ENCODE measurements at regions not wholly inside any gene's neighbourhood (a gene's known extent, or its start where the extent isn't known, plus 50 kb on each side); places are given as distances from the start of the nearest gene placed in this dataset.

GRCh38 chr15:79164465-79164864 is 73.9 kb upstream of the RASGRF1 start:
- TF ChIP-seq, protein P1, sequence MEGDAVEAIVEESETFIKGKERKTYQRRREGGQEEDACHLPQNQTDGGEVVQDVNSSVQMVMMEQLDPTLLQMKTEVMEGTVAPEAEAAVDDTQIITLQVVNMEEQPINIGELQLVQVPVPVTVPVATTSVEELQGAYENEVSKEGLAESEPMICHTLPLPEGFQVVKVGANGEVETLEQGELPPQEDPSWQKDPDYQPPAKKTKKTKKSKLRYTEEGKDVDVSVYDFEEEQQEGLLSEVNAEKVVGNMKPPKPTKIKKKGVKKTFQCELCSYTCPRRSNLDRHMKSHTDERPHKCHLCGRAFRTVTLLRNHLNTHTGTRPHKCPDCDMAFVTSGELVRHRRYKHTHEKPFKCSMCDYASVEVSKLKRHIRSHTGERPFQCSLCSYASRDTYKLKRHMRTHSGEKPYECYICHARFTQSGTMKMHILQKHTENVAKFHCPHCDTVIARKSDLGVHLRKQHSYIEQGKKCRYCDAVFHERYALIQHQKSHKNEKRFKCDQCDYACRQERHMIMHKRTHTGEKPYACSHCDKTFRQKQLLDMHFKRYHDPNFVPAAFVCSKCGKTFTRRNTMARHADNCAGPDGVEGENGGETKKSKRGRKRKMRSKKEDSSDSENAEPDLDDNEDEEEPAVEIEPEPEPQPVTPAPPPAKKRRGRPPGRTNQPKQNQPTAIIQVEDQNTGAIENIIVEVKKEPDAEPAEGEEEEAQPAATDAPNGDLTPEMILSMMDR (conservative IDR thresholded peaks at IDR 0.05) = no peak
- TF ChIP-seq EZH2 (IDR thresholded peaks at IDR 0.05; ENCODE audit: low read depth) = no peak
